ENCODE measurements at regions not wholly inside any gene's neighbourhood (a gene's known extent, or its start where the extent isn't known, plus 50 kb on each side); places are given as distances from the start of the nearest gene placed in this dataset.

DNA sequence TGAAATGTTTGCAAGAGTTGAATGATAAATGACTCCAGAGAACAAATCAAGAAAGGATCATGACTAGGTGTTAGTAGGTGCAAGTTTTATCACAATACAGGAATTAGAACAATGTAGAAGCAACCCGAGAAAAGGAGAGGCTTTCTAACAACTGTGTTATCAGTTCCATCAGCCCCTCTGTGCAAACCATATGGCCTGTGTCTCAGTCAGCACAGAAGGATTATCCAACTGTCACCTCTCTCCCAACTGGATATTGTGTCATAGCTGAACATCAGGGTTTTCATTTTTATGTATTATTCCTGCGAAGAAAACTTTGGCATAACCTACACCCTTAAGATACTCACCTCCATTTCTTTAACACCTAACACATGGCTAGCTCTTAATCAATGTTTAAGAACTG is 321.6 kb upstream of the RND3 start:
- ChIA-PET POLR2A (no interaction called here), CTCF (no interaction called here)
- H3K27ac Mint-ChIP-seq (ENCODE audit: unreplicated experiment) = no peak overlapping the region
- Histone ChIP-seq H3K36me3 (ENCODE audit: control insufficient read depth, insufficient read depth, low read length) (no peaks in the 10 kb centered on the region), H3K4me3 (ENCODE audit: low read depth, low read length) (no peak overlapping the region), H3K27me3 (replicated peaks; ENCODE audit: control insufficient read depth, insufficient read depth, low read length) (no peaks in the 10 kb centered on the region), H3K4me1 (peaks cover 16% of the 10 kb centered on the region), H3K9me3 (no peaks in the 10 kb centered on the region)
- H3K4me1 Mint-ChIP-seq (ENCODE audit: low read depth, unreplicated experiment) = peaks cover 8% of the 10 kb centered on the region
- TF ChIP-seq, protein P1, sequence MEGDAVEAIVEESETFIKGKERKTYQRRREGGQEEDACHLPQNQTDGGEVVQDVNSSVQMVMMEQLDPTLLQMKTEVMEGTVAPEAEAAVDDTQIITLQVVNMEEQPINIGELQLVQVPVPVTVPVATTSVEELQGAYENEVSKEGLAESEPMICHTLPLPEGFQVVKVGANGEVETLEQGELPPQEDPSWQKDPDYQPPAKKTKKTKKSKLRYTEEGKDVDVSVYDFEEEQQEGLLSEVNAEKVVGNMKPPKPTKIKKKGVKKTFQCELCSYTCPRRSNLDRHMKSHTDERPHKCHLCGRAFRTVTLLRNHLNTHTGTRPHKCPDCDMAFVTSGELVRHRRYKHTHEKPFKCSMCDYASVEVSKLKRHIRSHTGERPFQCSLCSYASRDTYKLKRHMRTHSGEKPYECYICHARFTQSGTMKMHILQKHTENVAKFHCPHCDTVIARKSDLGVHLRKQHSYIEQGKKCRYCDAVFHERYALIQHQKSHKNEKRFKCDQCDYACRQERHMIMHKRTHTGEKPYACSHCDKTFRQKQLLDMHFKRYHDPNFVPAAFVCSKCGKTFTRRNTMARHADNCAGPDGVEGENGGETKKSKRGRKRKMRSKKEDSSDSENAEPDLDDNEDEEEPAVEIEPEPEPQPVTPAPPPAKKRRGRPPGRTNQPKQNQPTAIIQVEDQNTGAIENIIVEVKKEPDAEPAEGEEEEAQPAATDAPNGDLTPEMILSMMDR (IDR thresholded peaks at IDR 0.05; ENCODE audit: insufficient read depth in 1 of 2, low read depth in 1 of 2, low read length in 1 of 2, severe bottlenecking in 1 of 2, unreplicated experiment in 1 of 2) = no peak
- no peaks in the 10 kb centered on the region for H3K9me3 Mint-ChIP-seq (ENCODE audit: unreplicated experiment)
- no peaks in the 10 kb centered on the region for H3K36me3 Mint-ChIP-seq (ENCODE audit: insufficient read depth, unreplicated experiment)
- no peak for DNase-seq
- intact Hi-C loops (cut with micrococcal nuclease; ENCODE audit: unreplicated experiment) = no loop called here
- H3K27me3 Mint-ChIP-seq (ENCODE audit: insufficient read depth, unreplicated experiment) = no peaks in the 10 kb centered on the region
- H3K4me3 Mint-ChIP-seq (ENCODE audit: unreplicated experiment) = no peak overlapping the region
- BruUV-seq (replicated peaks) = no TSS peak

DNA sequence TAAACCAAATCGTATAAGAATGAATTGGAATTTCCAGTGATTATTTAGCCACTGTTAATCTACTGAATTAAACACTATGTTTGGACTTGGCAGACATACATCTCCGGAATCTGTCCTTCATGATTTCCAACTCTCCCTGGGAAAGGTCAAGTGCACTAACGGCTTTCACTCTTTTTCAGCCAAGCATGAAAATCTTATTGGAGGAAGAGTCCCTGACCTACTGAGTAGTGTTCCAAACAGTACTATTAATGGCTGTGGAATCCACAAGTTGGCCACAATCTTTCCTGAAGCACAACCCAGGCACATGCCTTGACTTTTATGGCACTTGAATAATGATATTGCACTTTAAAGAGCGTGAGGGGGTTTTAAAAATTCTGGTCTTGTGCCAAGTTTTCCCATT is 318.9 kb upstream of the RND3 start:
- H3K27me3 Mint-ChIP-seq (ENCODE audit: insufficient read depth, unreplicated experiment) = no peaks in the 10 kb centered on the region
- intact Hi-C loops (cut with micrococcal nuclease; ENCODE audit: unreplicated experiment) = no loop called here
- no peaks in the 10 kb centered on the region for H3K9me3 Mint-ChIP-seq (ENCODE audit: unreplicated experiment)
- H3K4me3 Mint-ChIP-seq (ENCODE audit: unreplicated experiment) = no peak overlapping the region
- H3K27me3 ChIP-seq (replicated peaks; ENCODE audit: control insufficient read depth, insufficient read depth, low read length) = no peaks in the 10 kb centered on the region
- TF ChIP-seq, protein P1 (IDR thresholded peaks at IDR 0.05; ENCODE audit: insufficient read depth in 1 of 2, low read depth in 1 of 2, low read length in 1 of 2, severe bottlenecking in 1 of 2, unreplicated experiment in 1 of 2) = no peak
- ChIA-PET POLR2A (no interaction called here), CTCF (no interaction called here)
- no peaks in the 10 kb centered on the region for H3K9me3 ChIP-seq
- no peaks in the 10 kb centered on the region for H3K4me1 Mint-ChIP-seq (ENCODE audit: low read depth, unreplicated experiment)
- H3K36me3 ChIP-seq (ENCODE audit: control insufficient read depth, insufficient read depth, low read length) = no peaks in the 10 kb centered on the region
- no peaks in the 10 kb centered on the region for H3K4me1 ChIP-seq
- DNase-seq = no peak
- BruUV-seq (replicated peaks) = no TSS peak
- H3K27ac Mint-ChIP-seq (ENCODE audit: unreplicated experiment) = no peak overlapping the region
- H3K36me3 Mint-ChIP-seq (ENCODE audit: insufficient read depth, unreplicated experiment) = no peaks in the 10 kb centered on the region
- H3K4me3 ChIP-seq (ENCODE audit: low read depth, low read length) = no peak overlapping the region

DNA sequence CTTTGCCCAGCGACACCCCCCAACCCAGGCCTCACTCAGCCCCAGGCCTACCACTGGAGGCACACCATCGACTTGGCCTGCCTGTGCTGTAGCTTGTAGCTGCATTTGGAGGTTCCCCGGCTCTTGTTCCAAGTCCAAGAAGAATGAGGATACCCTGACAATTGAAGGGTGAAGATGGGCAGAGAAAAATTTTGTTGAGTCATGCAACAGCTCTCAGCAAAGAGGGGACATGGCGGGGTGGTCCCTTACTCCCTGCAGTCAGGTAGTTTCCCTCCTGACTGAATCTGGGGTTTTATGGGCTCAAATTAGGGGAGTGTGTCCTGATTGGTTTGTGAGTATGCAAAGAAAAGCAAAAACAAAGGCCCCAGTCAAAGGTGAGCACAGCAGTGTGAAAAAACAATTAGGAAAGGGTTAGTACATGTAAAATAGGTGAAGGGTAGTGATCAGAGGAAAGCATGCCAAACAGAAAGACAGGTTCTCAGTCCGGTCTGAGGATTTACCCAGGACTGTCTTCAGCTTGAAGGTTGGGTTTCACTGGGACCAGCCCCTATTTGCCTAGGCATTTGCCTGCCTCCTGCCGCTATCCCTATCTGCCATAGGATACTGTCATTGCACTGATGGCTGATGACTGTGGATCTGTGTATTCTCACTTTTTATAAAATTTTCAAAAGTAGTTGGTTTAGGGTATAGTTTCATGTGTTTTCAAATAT is 316.4 kb upstream of the RND3 start:
- CTCF ChIA-PET = no interaction called here
- Mint-ChIP-seq H3K27ac (ENCODE audit: unreplicated experiment) (no peak overlapping the region), H3K4me1 (ENCODE audit: low read depth, unreplicated experiment) (no peaks in the 10 kb centered on the region), H3K36me3 (ENCODE audit: insufficient read depth, unreplicated experiment) (no peaks in the 10 kb centered on the region), H3K27me3 (ENCODE audit: insufficient read depth, unreplicated experiment) (no peaks in the 10 kb centered on the region), H3K4me3 (ENCODE audit: unreplicated experiment) (no peak overlapping the region), H3K9me3 (ENCODE audit: unreplicated experiment) (no peaks in the 10 kb centered on the region)
- Histone ChIP-seq H3K36me3 (ENCODE audit: control insufficient read depth, insufficient read depth, low read length) (no peaks in the 10 kb centered on the region), H3K27me3 (replicated peaks; ENCODE audit: control insufficient read depth, insufficient read depth, low read length) (no peaks in the 10 kb centered on the region), H3K4me1 (no peaks in the 10 kb centered on the region), H3K9me3 (no peaks in the 10 kb centered on the region; the same call in 1 of the 2 replicates), H3K4me3 (ENCODE audit: low read depth, low read length) (no peak overlapping the region)
- TF ChIP-seq, protein P1 (IDR thresholded peaks at IDR 0.05; ENCODE audit: insufficient read depth in 1 of 2, low read depth in 1 of 2, low read length in 1 of 2, severe bottlenecking in 1 of 2, unreplicated experiment in 1 of 2) = no peak
- BruUV-seq (replicated peaks) = no TSS peak
- POLR2A ChIA-PET = no interaction called here
- intact Hi-C loops (cut with micrococcal nuclease; ENCODE audit: unreplicated experiment) = no loop called here
- DNase-seq = no peak
